HG02973 (cell line): ENCODE measurements at regions not wholly inside any gene's neighbourhood (a gene's known extent, or its start where the extent isn't known, plus 50 kb on each side); places are given as distances from the start of the nearest gene placed in this dataset.

Experiments used
- ATAC-seq: cut with Tn5 transposase; IDR thresholded peaks from one replicate; pipeline ENCODE4 v1.9.1; 2021; ENCODE audit warnings: moderate library complexity; ENCODE audit not compliant: unreplicated experiment

DNA sequence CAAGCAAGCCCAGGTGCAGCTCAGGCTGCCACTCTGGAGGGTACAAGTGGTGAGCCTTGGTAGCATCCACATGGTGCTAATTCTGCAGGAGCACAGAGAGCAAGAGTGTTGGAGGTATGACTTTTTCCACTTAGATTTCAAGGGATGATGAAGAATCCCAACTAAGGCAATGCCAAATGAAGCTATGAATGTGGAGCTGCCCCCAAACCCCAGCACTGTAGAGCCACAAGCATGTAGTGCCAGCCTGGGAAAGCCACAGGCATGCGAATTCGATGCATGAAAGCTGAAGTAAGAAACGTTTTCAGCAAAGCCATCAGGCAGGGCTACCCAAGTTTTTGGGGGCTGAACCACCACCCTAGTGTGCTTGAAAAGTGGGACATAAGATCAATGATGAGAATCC lies 251.1 kb downstream of the HAO1 start:
- ATAC-seq: no peak

DNA sequence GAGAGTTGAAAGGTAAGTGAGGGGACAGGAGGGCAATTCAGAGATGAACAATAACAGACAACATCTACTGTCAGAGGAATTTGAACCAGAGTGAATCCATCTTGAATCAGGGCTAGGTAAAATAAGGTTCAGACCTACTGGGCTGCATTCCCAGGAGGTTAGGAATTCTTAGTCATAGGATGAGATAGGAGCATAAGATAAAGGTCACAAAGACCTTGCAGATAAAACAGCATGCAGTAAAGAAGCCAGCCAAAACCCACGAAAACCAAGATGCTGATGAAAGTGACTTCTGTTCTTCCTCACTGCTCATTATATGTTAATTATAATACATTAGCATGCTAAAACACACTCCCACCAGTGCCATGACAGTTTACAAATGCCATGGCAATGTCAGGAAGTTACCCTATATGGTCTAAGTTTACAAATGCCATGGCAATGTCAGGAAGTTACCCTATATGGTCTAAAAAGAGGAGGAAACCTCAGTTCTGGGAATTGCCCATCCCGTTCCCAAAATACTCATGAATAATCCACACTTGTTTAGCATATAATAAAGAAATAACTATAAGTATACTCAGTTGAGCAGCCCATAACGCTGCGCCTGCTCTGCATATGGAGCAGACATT lies 248.5 kb downstream of the HAO1 start:
- no peak for ATAC-seq

DNA sequence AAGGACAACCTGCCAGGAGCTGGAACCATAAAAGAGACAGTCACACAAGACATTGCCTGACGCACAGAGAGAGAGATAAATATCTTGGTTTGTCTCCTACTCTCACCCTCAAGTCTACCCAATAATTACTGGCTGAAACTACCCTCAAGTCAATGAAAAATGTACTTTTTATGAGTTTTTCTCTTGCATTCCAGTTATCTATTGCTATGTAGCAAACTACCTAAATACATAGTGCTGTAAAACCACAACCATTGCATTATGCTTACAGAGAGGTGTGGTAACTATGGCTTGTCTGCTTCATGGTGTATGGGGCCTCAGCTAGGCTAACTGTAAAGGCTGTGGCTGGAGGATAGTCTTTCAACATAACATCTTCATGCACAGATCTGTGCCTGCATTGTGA lies 247.8 kb downstream of the HAO1 start:
- ATAC-seq: no peak

DNA sequence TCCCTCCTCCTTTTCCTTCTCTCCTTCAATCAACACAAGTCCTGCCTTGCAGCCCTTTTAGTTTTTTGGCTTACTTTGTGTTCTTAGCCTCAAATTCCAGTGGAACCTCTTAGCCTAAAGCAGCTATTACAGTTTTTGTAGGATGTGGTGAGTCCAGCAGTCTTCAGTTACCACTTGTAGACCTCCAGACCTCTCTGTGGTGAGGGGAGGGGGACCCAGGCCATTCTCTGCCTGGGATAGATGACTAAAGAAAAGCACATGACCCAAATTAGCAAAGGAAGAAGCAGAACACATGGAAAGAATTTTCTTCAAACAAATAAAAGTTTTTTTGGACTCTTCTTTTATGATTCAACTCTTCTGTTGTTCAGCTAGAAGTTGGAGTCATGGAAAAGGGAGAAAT lies 246.5 kb downstream of the HAO1 start:
- no peak for ATAC-seq

DNA sequence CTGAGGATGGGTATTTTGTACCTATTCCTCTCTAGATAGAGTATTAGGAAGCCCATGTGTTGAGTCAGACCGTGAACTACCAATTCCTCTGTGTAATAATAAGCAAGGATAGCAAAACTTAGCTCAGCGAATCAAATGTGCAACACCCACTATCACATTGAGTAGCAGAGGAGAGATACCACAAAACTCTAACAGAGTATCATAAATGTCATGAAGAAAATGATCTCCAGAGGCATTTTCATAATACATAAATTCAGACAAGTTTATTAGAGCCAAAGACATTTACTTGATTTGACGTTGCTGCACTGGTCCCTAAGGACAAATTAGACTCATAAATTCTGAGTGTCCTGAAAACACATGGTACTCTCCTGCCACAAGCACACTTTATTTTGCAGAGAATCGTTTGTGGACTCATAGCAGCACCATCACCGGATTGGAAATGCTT lies 245.2 kb downstream of the HAO1 start:
- ATAC-seq: no peak

DNA sequence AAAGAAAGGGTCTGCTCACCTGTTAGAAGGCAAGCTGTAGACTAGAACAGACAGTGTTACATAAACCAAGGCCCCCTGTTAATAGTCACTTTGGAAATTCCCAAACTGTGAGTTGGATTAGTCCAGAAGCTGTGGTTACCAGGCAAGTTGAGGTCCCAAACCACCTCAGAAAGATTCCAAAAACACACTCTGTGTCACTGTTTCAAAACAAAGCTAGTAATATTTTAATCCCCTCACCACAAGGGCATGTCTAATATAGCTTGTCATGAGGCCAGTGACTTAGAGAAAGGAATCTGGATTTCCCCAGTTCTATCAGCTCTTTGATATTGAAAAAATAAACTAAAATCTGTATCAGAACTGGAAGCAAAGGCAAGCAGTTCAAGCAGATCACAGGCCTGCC lies 244.6 kb downstream of the HAO1 start:
- no peak for ATAC-seq

DNA sequence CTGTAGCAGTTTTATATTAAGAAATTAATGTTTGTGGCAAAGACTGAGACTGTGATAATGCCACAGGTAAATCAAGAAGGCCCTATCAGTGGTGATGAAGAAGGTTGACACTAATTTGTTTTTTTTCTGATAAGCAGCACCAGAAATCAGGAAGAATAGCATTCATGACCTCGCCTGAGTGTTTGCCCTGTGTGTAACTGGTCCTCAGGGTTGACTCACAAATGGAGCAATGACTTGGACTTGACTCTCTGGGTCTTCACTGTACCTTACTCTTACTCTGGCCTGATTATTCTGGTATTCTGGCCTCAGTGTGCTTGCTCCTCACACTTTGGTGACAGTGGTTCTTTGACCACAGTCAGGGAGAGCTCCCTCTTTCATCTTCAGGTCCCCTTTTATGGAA lies 243.9 kb downstream of the HAO1 start:
- no peak for ATAC-seq

DNA sequence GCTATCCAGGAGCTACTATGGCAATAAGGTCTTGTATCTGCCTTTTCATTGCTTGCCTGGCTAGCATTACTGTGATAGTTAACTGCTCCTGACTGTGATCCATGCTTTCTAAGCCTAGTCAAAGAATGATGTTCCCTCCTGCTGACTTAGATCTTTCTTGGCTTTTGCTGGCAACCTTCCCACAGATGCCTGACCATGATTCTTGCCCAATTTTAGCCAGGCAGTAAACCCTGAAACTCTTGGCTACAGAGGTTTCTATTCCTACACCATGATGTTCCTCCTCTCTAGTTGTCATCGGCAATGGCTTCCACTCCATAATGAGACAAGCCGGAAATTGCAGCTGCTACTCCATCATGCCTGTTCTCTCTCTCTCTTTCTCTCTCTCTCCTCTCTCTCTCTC lies 238.1 kb downstream of the HAO1 start:
- ATAC-seq: no peak

DNA sequence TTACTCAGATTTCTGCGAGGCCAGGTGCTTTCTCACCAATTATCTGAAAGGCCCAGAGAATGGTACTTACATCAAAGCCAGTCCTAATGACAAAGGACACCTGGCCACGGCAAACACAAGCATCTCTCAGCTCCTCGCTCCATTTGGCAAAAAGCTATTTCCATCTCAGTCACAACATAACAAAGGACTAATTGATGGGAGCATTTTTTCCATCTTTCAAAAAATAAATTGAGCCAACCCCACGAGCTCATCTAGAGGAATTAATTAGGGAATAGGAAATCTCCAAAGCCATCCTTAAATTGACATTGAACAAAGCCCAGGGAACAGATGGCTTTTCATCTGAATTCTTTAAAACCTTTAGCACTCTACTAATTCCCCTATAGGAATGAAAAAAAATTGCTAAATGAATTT lies 236.7 kb downstream of the HAO1 start:
- ATAC-seq: no peak

DNA sequence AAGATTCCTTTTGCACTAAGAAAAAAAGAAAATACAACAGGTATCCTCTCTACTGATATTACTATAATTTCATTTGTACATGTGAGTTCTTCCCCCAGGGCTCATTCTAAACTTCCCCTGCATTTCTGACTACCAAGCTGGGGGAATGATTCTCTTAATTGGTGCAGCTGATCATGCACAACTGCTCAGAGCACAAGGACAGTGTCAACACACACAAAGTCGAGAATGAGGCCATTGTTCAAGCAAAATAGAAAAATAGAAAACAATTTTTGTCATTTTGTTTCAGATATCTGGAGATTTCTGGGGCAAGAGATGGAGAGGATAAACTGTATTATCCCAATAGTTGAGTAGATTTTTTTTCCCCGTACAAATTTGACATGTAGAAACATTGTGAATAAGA lies 236.3 kb downstream of the HAO1 start:
- ATAC-seq: no peak

DNA sequence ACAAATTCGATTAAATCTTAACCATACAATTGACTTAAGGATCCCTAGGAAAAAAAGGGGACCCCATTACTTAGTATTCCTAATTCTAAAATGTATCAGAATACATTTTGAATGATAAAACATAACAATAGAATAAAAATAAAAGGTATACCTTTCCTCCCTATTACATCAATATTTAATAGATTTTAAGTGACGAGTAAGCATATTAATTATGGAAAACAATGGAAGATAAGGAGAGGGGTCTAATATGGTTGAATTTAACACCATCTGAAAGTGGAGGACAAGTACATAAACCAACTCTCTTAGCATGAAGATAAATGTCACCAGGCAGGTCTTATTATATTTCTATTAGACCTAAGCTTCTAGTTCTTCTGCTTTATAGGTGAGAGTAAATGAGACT lies 232.1 kb downstream of the HAO1 start:
- no peak for ATAC-seq

DNA sequence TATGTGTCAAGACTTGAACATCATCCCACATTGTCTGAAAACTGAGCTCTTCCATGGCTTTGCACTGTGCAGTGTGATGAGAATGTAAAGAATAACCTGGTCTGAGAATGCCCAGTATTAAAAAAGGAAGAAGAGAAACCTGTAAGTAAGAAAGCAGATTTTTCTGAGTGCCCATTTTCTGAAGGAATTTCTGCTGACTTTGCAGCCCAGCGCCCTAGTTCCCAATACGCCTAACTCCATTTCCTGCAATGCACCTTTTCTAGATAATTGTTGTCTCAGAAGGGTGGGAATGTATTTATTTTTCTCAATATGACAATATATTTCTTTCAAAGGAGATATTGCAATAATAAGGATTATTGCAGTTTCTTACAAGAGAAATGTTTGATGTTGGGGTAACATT lies 231.5 kb downstream of the HAO1 start:
- ATAC-seq: no peak

DNA sequence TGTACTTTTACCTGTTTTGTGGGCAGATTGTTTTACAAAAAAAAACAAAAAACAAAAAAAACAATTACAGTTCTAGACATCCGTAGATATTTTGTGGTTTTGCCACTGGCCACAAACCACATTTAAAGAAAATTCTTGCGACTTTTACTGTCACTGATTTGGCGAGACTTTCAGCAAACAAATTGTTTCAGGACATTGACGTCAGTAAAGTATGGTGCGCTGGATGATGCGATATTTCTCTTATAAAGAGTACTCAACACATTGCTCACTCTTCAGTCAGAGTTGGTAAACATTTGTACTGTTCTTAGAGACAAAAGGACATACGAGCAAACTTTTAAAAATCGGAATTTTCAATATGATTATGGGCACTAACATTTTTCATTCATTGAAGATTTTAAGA lies 229.8 kb downstream of the HAO1 start:
- ATAC-seq: no peak

DNA sequence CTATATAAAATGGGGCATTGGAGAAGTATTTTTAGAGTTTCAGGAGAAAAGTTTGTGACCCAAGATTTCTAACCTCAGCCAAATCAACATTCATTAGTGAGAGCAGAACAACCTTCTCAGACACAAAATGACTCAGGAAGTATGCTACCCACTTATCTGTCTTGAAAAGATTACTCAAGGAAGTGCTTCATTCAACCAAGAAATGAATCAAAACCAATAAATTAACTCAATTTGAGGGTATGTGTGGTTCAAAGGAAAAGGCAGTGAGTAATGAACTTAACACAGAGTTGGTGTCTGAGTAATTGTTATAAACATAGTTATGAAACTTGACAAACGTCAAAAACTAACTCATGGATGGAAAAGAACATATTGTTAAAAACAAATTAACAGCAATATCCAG lies 227.6 kb downstream of the HAO1 start:
- ATAC-seq: no peak

DNA sequence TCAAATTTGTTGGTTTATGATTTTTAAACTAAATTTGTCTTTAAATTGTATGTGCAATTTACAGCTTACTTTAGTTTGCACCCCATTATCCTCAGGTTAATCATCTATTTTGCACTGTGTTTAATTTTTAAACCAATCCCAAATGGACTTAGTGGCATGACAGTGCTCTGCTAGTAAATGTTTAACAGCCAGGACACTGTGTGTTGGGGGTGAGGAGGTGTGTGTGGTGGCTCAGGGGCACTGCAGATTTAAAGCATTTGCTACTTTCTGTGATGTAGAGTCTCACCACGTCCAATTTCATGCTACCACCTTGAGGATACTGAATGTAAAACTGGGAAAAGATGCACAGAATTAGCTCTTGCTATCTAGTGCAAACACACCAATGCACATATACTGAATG lies 225.7 kb downstream of the HAO1 start:
- no peak for ATAC-seq

DNA sequence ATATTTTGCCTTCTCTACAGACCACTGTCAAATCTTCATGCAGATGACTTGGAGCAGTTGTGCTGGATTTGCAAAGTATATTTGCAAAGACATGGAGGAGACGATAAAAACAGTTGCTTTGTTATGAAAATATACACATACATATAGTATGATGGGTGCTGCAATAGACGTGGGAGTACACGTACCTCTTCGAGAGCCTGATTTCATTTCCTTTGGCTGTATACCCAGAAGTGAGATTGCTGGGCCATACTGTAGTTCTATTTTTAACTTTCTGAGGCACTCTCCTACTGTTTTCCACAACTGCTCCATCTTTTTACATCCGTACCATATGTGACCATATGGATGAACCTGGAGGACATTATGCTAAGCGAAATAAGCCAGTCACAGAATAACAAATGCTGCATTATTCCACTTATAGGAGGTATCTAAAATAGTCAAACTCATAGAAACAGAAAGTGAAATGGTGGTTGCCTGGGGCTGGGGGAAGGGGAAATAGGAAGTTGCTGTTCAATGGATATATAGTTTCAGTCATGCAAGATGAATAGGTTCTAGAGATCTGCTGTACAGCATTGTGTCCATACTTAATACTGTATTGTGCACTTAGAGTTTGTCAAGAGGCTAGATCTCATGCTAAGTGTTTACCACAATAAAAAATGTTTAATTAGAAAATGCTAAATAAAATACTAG lies 223.8 kb downstream of the HAO1 start:
- ATAC-seq: no peak

DNA sequence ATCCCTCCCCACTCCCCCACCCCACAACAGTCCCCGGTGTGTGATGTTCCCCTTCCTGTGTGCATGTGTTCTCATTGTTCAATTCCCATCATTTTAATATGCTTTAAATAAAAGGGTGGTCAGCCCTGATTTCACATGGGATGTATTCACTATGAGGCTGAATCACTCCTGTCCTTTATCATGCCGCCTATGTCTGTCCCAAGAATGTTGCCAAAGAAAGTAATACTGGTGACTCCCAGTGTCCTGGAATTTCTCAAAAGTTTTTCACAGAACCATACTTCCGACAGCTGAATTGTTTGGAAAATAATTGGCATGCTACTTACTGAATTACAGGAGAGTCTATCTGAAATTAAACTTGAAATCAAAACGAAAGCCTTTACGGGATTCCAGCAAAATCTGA lies 217.7 kb downstream of the HAO1 start:
- ATAC-seq: no peak

DNA sequence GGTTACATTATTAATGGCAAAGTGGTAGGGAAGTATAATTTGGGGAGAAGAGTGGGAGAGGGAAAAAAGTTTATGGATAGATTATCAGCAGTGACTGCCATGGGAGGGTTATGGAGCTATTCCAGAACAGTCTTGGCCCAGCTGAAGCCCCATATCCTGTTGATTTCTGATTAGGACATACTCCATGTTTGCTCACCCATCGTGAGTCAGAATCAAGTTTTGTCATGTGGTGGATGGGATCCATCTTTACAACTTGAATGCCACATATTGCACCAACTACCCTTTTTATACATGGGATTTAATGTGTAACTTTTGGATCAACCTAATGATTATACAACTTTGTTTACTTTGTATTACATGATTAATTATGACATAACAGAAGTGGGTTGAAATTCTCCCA lies 217.0 kb downstream of the HAO1 start:
- ATAC-seq: no peak

DNA sequence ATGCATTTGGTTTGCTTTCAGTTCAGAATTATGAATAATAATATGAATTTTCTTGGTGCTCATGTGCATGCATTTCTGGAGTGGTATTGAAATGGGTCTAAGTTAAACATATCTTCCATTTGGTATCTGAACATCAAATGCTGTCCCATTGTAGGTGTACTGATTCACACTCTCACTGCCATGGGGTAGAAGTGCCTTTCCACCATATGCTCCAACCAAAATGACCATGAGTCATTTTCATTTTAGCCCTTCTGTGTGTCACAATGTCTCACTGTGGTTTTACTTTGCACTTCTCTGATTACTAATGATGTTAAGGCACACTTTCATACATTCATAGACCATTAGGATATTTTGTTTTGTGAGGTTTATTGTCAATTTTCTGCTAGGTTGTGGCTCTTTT lies 211.9 kb downstream of the HAO1 start:
- no peak for ATAC-seq

DNA sequence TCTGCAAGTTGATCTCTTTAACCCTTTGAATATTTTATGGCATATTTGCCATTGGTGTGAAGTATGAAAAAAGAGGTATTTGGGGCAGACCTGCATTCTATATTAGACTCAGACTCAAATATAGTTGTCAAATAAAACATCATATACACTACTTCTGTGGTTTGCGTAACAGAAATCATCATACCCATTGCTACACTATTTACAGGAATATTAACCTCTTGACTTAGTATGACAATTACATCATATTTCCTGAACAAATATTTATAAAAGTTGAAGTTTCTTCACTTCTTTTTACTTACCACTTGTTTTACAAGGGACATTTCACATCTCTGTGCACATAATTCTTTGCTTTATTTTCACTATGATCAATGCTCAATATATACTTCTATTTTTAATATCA lies 206.0 kb downstream of the HAO1 start:
- ATAC-seq: no peak

DNA sequence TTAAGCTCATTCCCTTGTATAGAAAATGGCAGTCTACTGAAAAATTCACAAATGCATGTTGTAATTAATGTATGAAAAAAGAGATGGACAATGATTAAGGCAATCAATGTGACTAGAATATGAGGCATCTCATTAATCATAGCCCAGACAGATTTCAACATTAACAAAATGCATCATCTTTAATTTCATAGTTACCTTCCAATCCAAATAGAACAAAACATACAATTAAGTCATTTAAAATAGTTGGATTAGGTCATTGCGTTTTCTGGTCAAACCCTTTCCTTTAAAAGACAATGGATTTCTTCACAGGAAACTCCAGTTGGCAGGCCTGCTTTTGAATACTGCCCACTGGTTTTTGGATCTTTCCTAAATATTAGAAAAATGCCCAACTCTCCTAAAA lies 203.9 kb downstream of the HAO1 start:
- ATAC-seq: no peak

DNA sequence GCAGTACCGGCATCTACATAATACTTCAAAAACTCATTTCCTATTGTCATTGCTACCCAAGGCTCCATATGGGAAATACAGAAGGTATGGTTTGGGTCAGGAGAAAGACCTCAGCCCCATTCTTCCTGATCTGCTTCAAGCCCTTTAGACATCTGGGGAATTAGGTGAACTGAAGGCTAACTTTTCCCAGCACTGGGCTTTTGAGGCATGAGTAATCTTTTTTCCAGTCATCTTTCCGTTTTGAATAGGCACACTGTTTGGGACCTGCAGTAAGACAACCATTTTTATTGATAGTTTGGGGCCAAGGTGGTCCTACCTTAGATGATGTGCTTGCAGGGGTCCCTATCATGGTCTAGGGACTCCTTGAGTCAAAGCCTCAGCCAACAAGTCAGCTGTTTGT lies 198.4 kb downstream of the HAO1 start:
- no peak for ATAC-seq

DNA sequence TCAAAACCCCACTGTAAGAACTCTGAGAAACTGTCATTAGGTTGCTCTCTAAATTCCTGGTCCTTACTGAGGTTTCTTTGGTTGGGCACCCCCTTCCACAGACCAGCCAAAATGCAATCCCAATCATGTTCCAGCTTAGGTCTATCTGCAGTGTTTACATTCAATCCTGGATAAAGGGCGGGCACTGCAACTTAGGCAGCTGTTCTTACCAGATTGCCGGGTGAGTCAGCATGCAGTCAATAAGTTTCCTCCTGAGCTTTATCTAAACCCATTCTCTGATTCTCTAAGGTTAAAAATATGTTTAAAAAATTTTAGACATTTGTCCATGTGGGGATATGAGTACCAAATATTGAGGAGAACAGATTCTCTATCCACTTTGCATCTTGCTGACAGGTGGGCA lies 197.8 kb downstream of the HAO1 start:
- ATAC-seq: no peak
